Ectodermal cell (in vitro differentiated cells): ENCODE measurements at regions not wholly inside any gene's neighbourhood (a gene's known extent, or its start where the extent isn't known, plus 50 kb on each side); places are given as distances from the start of the nearest gene placed in this dataset.
"Not testable (repeated sequence)": the region's sequence is repeated elsewhere in the genome, so short reads cannot be mapped to it uniquely, and the experiment has no call there.

Source experiments
- H3K27ac ChIP-seq: 2 replicates; pipeline ENCODE4 v1.7.0; 2013; ENCODE audit warnings: mild to moderate bottlenecking, low read depth, low read length; ENCODE audit not compliant: insufficient read depth, poor library complexity, severe bottlenecking
- H3K27me3 ChIP-seq: 2 replicates; pipeline ENCODE4 v1.7.0; 2013; ENCODE audit warnings: mild to moderate bottlenecking, low read length; ENCODE audit not compliant: insufficient read depth, control insufficient read depth, poor library complexity, severe bottlenecking
- H3K36me3 ChIP-seq: one replicate; pipeline ENCODE4 v1.7.0; 2013; ENCODE audit warnings: low read length; ENCODE audit not compliant: control insufficient read depth, insufficient read depth
- H3K4me1 ChIP-seq: one replicate; pipeline ENCODE4 v1.7.0; 2013; ENCODE audit warnings: low read length; ENCODE audit not compliant: control insufficient read depth, insufficient read depth
- H3K4me3 ChIP-seq: 2 replicates; pipeline ENCODE4 v1.7.0; 2013; ENCODE audit warnings: low read depth, low read length, control low read depth; ENCODE audit not compliant: insufficient read depth
- H3K9me3 ChIP-seq: 2 replicates; pipeline ENCODE4 v1.7.0; 2013; ENCODE audit warnings: mild to moderate bottlenecking, low read length, moderate library complexity; ENCODE audit not compliant: control insufficient read depth
- WGBS, 2 experiments: methylation state at CpG; one replicate each; pipeline ENCODE4 v1.1.7; 2013; ENCODE audit warnings: missing lambda C conversion rate in 2 of 2; 5-methylcytosine and 5-hydroxymethylcytosine counted together

- H3K27ac ChIP-seq = no peak overlapping the region
- no peaks in the 10 kb centered on the region for H3K9me3 ChIP-seq
- no peaks in the 10 kb centered on the region for H3K36me3 ChIP-seq
- H3K4me3 ChIP-seq = no peak overlapping the region
- H3K4me1 ChIP-seq = no peaks in the 10 kb centered on the region
- no peaks in the 10 kb centered on the region for H3K27me3 ChIP-seq
- 68 to 86% methylated on average over 2 of the region's 2 CpGs for WGBS, 2 experiments
Measured at GRCh38 chr21:28127175-28127785, 865.4 kb downstream of the LTN1 start.

GRCh38 chr21:28126521-28127174 lies 866.0 kb downstream of the LTN1 start:
- WGBS, 2 experiments = 100% methylated on average over 1 of the region's 1 CpG
- Histone ChIP-seq H3K9me3 (no peaks in the 10 kb centered on the region), H3K36me3 (no peaks in the 10 kb centered on the region), H3K27ac (no peak overlapping the region), H3K4me1 (no peaks in the 10 kb centered on the region), H3K4me3 (no peak overlapping the region), H3K27me3 (no peaks in the 10 kb centered on the region)

GRCh38 chr21:28124541-28124940 lies 868.1 kb downstream of the LTN1 start:
- Histone ChIP-seq H3K4me3 (no peak overlapping the region), H3K27me3 (no peaks in the 10 kb centered on the region), H3K4me1 (no peaks in the 10 kb centered on the region), H3K36me3 (no peaks in the 10 kb centered on the region), H3K9me3 (no peaks in the 10 kb centered on the region), H3K27ac (no peak overlapping the region)
- no CpG with 5 or more reads among the region's 2 CpGs for WGBS, 2 experiments

GRCh38 chr21:28118570-28118969 lies 874.1 kb downstream of the LTN1 start:
- no peak overlapping the region for H3K27ac ChIP-seq
- no peaks in the 10 kb centered on the region for H3K27me3 ChIP-seq
- H3K4me3 ChIP-seq = no peak overlapping the region
- H3K4me1 ChIP-seq = no peaks in the 10 kb centered on the region
- 91 to 94% methylated on average over 3 of the region's 3 CpGs for WGBS, 2 experiments
- no peaks in the 10 kb centered on the region for H3K36me3 ChIP-seq
- no peaks in the 10 kb centered on the region for H3K9me3 ChIP-seq

GRCh38 chr21:28114986-28115385 lies 877.7 kb downstream of the LTN1 start:
- H3K4me3 ChIP-seq, H3K4me1 ChIP-seq, H3K36me3 ChIP-seq, H3K9me3 ChIP-seq, H3K27me3 ChIP-seq, H3K27ac ChIP-seq: not testable (repeated sequence)
- 85 to 86% methylated on average over 5 of the region's 5 CpGs for WGBS, 2 experiments

- H3K27me3 ChIP-seq = no peaks in the 10 kb centered on the region
- H3K36me3 ChIP-seq = no peaks in the 10 kb centered on the region
- H3K4me3 ChIP-seq = no peak overlapping the region
- H3K27ac ChIP-seq = no peak overlapping the region
- H3K4me1 ChIP-seq = no peaks in the 10 kb centered on the region
- no peaks in the 10 kb centered on the region for H3K9me3 ChIP-seq
Measured at GRCh38 chr21:28113718-28114117, 879.0 kb downstream of the LTN1 start.

- no peak overlapping the region for H3K4me3 ChIP-seq
- H3K27ac ChIP-seq = no peak overlapping the region
- no peaks in the 10 kb centered on the region for H3K36me3 ChIP-seq
- 98 to 100% methylated on average over 1 to 4 of the region's 5 CpGs for WGBS, 2 experiments
- H3K27me3 ChIP-seq = no peaks in the 10 kb centered on the region
- no peaks in the 10 kb centered on the region for H3K9me3 ChIP-seq
- H3K4me1 ChIP-seq = no peaks in the 10 kb centered on the region
Measured at GRCh38 chr21:28112511-28112910, 880.2 kb downstream of the LTN1 start.

GRCh38 chr21:28111151-28111619 lies 881.5 kb downstream of the LTN1 start:
- WGBS, 2 experiments = 93 to 94% methylated on average over 7 of the region's 7 CpGs

GRCh38 chr21:28110716-28111115 lies 882.0 kb downstream of the LTN1 start:
- Histone ChIP-seq H3K27me3 (no peaks in the 10 kb centered on the region), H3K4me3 (no peak overlapping the region), H3K36me3 (no peaks in the 10 kb centered on the region), H3K9me3 (no peaks in the 10 kb centered on the region), H3K4me1 (no peaks in the 10 kb centered on the region), H3K27ac (no peak overlapping the region)
- 86% methylated on average over 2 of the region's 3 CpGs; no CpG with 5 or more reads in 1 of the 2 experiments for WGBS, 2 experiments

More at GRCh38 chr21:28111151-28111619, 881.5 kb downstream of the LTN1 start:
- H3K27me3 ChIP-seq = no peaks in the 10 kb centered on the region
- no peaks in the 10 kb centered on the region for H3K9me3 ChIP-seq
- H3K4me1 ChIP-seq = no peaks in the 10 kb centered on the region
- no peak overlapping the region for H3K27ac ChIP-seq
- H3K36me3 ChIP-seq = no peaks in the 10 kb centered on the region
- no peak overlapping the region for H3K4me3 ChIP-seq

GRCh38 chr21:28110074-28110473 lies 882.6 kb downstream of the LTN1 start:
- Histone ChIP-seq H3K4me3 (no peak overlapping the region), H3K27ac (no peak overlapping the region), H3K4me1 (no peaks in the 10 kb centered on the region), H3K36me3 (no peaks in the 10 kb centered on the region), H3K9me3 (no peaks in the 10 kb centered on the region), H3K27me3 (no peaks in the 10 kb centered on the region)
- whole genome bisulfite sequencing, 2 experiments = 93 to 94% methylated on average over 1 of the region's 1 CpG
